GM23338 (cell line): ENCODE measurements at regions not wholly inside any gene's neighbourhood (a gene's known extent, or its start where the extent isn't known, plus 50 kb on each side); places are given as distances from the start of the nearest gene placed in this dataset.

Experiments
- ATAC-seq: fragments of 200-7000 bp; cut with Tn5 transposase; 3 replicates; pipeline ENCODE4 v1.9.1; 2020
- DNase-seq: peaks from one replicate; pipeline ENCODE4 v3.0.0-alpha.2; 2015; ENCODE audit warnings: low spot score
- H2AFZ ChIP-seq: fragments of 200-600 bp; sonication (generic); 2 replicates; pipeline ENCODE4 v1.8.0; 2016; ENCODE audit warnings: antibody characterized with exemption, mild to moderate bottlenecking, moderate library complexity
- H3F3A ChIP-seq: fragments of 200-600 bp; sonication (generic); replicated peaks from 2 replicates; pipeline ENCODE4 v1.8.0; 2017; ENCODE audit warnings: antibody characterized with exemption, mixed run types, low read depth
- H3K27ac ChIP-seq: fragments of 200-600 bp; sonication (generic); 2 replicates; pipeline ENCODE4 v1.6.1; 2016; ENCODE audit warnings: low read depth
- H3K27me3 ChIP-seq: fragments of 200-600 bp; sonication (generic); 2 replicates; pipeline ENCODE4 v1.8.0; 2016; ENCODE audit warnings: mild to moderate bottlenecking, mixed run types, moderate library complexity; ENCODE audit not compliant: insufficient read depth
- H3K36me3 ChIP-seq: fragments of 200-600 bp; sonication (generic); 2 replicates; pipeline ENCODE4 v1.8.0; 2016; ENCODE audit warnings: mild to moderate bottlenecking; ENCODE audit not compliant: insufficient read depth
- H3K4me1 ChIP-seq: fragments of 200-600 bp; sonication (generic); 2 replicates; pipeline ENCODE4 v1.8.0; 2016; ENCODE audit warnings: mild to moderate bottlenecking, moderate library complexity; ENCODE audit not compliant: insufficient read depth
- H3K4me2 ChIP-seq: fragments of 200-600 bp; sonication (generic); 2 replicates; pipeline ENCODE4 v1.7.1; 2017; ENCODE audit warnings: mixed run types
- H3K4me3 ChIP-seq: fragments of 200-600 bp; sonication (generic); 2 replicates; pipeline ENCODE4 v1.6.1; 2016; ENCODE audit warnings: mixed run types
- H3K79me2 ChIP-seq: fragments of 200-600 bp; sonication (generic); replicated peaks from 2 replicates; pipeline ENCODE4 v1.8.0; 2017; ENCODE audit warnings: mild to moderate bottlenecking; ENCODE audit not compliant: insufficient read depth
- H3K9me2 ChIP-seq: fragments of 200-600 bp; sonication (generic); 2 replicates; pipeline ENCODE4 v1.8.0; 2017; ENCODE audit not compliant: insufficient read depth
- H4K20me1 ChIP-seq: fragments of 200-600 bp; sonication (generic); replicated peaks from 2 replicates; pipeline ENCODE4 v1.8.0; 2017; ENCODE audit warnings: mild to moderate bottlenecking; ENCODE audit not compliant: insufficient read depth
- H3K27ac Mint-ChIP-seq: 2 replicates; pipeline ENCODE4 v1.8.0; 2020; ENCODE audit warnings: inconsistent platforms, mild to moderate bottlenecking, moderate library complexity, mixed read lengths
- H3K27me3 Mint-ChIP-seq: 3 replicates; pipeline ENCODE4 v1.8.0; 2022; ENCODE audit warnings: low read depth, mild to moderate bottlenecking, moderate library complexity, mixed read lengths, inconsistent platforms; ENCODE audit not compliant: insufficient read depth, poor library complexity
- H3K36me3 Mint-ChIP-seq: 3 replicates; pipeline ENCODE4 v1.8.0; 2021; ENCODE audit warnings: low read depth, mild to moderate bottlenecking, inconsistent platforms, moderate library complexity, mixed read lengths
- H3K4me1 Mint-ChIP-seq: 3 replicates; pipeline ENCODE4 v1.8.0; 2020; ENCODE audit warnings: mild to moderate bottlenecking, inconsistent platforms, mixed read lengths
- H3K4me3 Mint-ChIP-seq: 3 replicates; pipeline ENCODE4 v1.8.0; 2021; ENCODE audit warnings: moderate library complexity, mild to moderate bottlenecking, inconsistent platforms, mixed read lengths
- H3K9me3 Mint-ChIP-seq: 3 replicates; pipeline ENCODE4 v1.8.0; 2020; ENCODE audit warnings: moderate library complexity, mild to moderate bottlenecking, inconsistent platforms, mixed read lengths
- CREB1 ChIP-seq: fragments of 250-450 bp; sonication (Bioruptor Pico); IDR thresholded peaks from 2 replicates; pipeline ENCODE4 v1.5.0; 2020; ENCODE audit warnings: low read depth, mild to moderate bottlenecking, moderate library complexity
- CTCF ChIP-seq, 2 experiments: fragments of 200-600 bp in 1 of 2; sonication (generic) in 1 of 2; conservative IDR thresholded peaks; 2 replicates each; pipeline versions ENCODE4 v1.5.1 to v1.6.1; 2016 to 2017; ENCODE audit warnings: antibody characterized with exemption in 2 of 2, low read depth in 2 of 2, mild to moderate bottlenecking in 2 of 2, moderate library complexity in 1 of 2
- ETS1 ChIP-seq: IDR thresholded peaks from 2 replicates; pipeline ENCODE4 v1.6.1; 2016; ENCODE audit warnings: antibody characterized with exemption
- EZH2 ChIP-seq: fragments of 200-600 bp; sonication (generic); IDR thresholded peaks from one replicate; pipeline ENCODE4 v1.8.0; 2017; ENCODE audit warnings: antibody characterized with exemption, mild to moderate bottlenecking, low read depth; ENCODE audit not compliant: unreplicated experiment
- EZH2phosphoT487 ChIP-seq: fragments of 200-600 bp; sonication (generic); IDR thresholded peaks from one replicate; pipeline ENCODE4 v1.8.1; 2018; ENCODE audit warnings: antibody characterized with exemption; ENCODE audit not compliant: unreplicated experiment
- JUNB ChIP-seq: IDR thresholded peaks from one replicate; pipeline ENCODE4 v1.6.1; 2016; ENCODE audit warnings: antibody characterized with exemption; ENCODE audit not compliant: unreplicated experiment
- NANOG ChIP-seq: IDR thresholded peaks from 2 replicates; pipeline ENCODE4 v1.6.1; 2016; ENCODE audit warnings: antibody characterized with exemption, borderline replicate concordance
- POLR2AphosphoS5 ChIP-seq: IDR thresholded peaks from 2 replicates; pipeline ENCODE4 v1.6.1; 2016; ENCODE audit warnings: antibody characterized with exemption, low read depth
- REST ChIP-seq: IDR thresholded peaks from one replicate; pipeline ENCODE4 v1.6.1; 2018; ENCODE audit warnings: antibody characterized with exemption; ENCODE audit not compliant: unreplicated experiment
- STAT1 ChIP-seq: IDR thresholded peaks from one replicate; pipeline ENCODE4 v1.6.1; 2016; ENCODE audit warnings: antibody characterized with exemption; ENCODE audit not compliant: unreplicated experiment
- ZNF114 ChIP-seq: fragments of 250-450 bp; sonication (Bioruptor Pico); IDR thresholded peaks from 2 replicates; pipeline ENCODE4 v1.5.0; 2020; ENCODE audit warnings: mild to moderate bottlenecking, moderate library complexity
- ZNF331 ChIP-seq: fragments of 250-450 bp; sonication (Bioruptor Pico); IDR thresholded peaks from 2 replicates; pipeline ENCODE4 v1.5.0; 2020; ENCODE audit warnings: low read depth, mild to moderate bottlenecking, moderate library complexity
- TF ChIP-seq, protein P1 (sequence below): fragments of 250-450 bp; sonication (Bioruptor Pico); IDR thresholded peaks from 2 replicates; pipeline ENCODE4 v1.5.0; 2020; ENCODE audit warnings: mild to moderate bottlenecking, moderate library complexity

DNA sequence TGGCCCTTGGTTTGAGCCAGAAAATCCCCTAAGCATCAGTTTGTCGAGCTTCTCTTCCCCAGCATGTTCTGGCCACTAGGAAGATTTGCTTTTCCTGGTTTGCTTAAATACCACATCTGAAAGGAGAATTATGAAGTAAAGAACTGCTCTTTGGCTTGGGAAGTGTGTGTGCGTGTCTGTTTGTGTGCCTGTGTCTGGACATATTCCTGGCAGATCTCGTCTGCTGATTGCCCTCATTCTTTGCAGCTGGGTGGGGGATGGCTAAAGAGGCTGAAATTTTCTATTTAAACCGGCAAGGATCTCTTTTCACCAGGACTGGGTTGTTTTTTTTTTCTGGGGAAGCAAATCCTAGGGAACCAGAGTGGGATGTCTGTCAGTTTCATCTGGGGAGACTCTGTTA lies 57.3 kb upstream of the MBOAT2 start:
- no peak overlapping the region for H3K27ac Mint-ChIP-seq
- H4K20me1 ChIP-seq: no peaks in the 10 kb centered on the region
- H3K79me2 ChIP-seq: no peaks in the 10 kb centered on the region
- H3K4me3 Mint-ChIP-seq: no peak overlapping the region
- H3K4me2 ChIP-seq: no peak overlapping the region
- no peak overlapping the region for H3K27ac ChIP-seq
- ATAC-seq (no peak), DNase-seq (no peak)
- H3K27me3 ChIP-seq: no peaks in the 10 kb centered on the region
- peak overlapping the region; percentile 94; the same call in 1 of the 2 replicates for H2AFZ ChIP-seq
- H3K9me2 ChIP-seq: no peaks in the 10 kb centered on the region
- H3K4me1 ChIP-seq: no peaks in the 10 kb centered on the region
- no peaks in the 10 kb centered on the region for H3K36me3 Mint-ChIP-seq
- no peak overlapping the region for H3K4me3 ChIP-seq
- no peak for TF ChIP-seq NANOG
- TF ChIP-seq ETS1: no peak
- TF ChIP-seq EZH2phosphoT487: no peak
- no peak for TF ChIP-seq REST
- no peak for TF ChIP-seq ZNF114 (CRISPR knock-in tag)
- no peak for TF ChIP-seq ZNF331 (CRISPR knock-in tag)
- TF ChIP-seq, protein P1, sequence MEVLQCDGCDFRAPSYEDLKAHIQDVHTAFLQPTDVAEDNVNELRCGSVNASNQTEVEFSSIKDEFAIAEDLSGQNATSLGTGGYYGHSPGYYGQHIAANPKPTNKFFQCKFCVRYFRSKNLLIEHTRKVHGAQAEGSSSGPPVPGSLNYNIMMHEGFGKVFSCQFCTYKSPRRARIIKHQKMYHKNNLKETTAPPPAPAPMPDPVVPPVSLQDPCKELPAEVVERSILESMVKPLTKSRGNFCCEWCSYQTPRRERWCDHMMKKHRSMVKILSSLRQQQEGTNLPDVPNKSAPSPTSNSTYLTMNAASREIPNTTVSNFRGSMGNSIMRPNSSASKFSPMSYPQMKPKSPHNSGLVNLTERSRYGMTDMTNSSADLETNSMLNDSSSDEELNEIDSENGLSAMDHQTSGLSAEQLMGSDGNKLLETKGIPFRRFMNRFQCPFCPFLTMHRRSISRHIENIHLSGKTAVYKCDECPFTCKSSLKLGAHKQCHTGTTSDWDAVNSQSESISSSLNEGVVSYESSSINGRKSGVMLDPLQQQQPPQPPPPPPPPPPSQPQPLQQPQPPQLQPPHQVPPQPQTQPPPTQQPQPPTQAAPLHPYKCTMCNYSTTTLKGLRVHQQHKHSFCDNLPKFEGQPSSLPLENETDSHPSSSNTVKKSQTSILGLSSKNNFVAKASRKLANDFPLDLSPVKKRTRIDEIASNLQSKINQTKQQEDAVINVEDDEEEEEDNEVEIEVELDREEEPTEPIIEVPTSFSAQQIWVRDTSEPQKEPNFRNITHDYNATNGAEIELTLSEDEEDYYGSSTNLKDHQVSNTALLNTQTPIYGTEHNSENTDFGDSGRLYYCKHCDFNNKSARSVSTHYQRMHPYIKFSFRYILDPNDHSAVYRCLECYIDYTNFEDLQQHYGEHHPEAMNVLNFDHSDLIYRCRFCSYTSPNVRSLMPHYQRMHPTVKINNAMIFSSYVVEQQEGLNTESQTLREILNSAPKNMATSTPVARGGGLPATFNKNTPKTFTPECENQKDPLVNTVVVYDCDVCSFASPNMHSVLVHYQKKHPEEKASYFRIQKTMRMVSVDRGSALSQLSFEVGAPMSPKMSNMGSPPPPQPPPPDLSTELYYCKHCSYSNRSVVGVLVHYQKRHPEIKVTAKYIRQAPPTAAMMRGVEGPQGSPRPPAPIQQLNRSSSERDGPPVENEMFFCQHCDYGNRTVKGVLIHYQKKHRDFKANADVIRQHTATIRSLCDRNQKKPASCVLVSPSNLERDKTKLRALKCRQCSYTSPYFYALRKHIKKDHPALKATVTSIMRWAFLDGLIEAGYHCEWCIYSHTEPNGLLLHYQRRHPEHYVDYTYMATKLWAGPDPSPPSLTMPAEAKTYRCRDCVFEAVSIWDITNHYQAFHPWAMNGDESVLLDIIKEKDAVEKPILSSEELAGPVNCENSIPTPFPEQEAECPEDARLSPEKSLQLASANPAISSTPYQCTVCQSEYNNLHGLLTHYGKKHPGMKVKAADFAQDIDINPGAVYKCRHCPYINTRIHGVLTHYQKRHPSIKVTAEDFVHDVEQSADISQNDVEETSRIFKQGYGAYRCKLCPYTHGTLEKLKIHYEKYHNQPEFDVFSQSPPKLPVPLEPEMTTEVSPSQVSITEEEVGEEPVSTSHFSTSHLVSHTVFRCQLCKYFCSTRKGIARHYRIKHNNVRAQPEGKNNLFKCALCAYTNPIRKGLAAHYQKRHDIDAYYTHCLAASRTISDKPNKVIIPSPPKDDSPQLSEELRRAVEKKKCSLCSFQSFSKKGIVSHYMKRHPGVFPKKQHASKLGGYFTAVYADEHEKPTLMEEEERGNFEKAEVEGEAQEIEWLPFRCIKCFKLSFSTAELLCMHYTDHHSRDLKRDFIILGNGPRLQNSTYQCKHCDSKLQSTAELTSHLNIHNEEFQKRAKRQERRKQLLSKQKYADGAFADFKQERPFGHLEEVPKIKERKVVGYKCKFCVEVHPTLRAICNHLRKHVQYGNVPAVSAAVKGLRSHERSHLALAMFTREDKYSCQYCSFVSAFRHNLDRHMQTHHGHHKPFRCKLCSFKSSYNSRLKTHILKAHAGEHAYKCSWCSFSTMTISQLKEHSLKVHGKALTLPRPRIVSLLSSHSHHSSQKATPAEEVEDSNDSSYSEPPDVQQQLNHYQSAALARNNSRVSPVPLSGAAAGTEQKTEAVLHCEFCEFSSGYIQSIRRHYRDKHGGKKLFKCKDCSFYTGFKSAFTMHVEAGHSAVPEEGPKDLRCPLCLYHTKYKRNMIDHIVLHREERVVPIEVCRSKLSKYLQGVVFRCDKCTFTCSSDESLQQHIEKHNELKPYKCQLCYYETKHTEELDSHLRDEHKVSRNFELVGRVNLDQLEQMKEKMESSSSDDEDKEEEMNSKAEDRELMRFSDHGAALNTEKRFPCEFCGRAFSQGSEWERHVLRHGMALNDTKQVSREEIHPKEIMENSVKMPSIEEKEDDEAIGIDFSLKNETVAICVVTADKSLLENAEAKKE: no peak
- TF ChIP-seq CTCF (conservative IDR thresholded peaks at IDR 0.05; ENCODE audit: low read depth in 2 of 2): no peak
- no peak for TF ChIP-seq STAT1
- TF ChIP-seq POLR2AphosphoS5: no peak
- TF ChIP-seq EZH2: no peak
- no peak for TF ChIP-seq JUNB
- no peak for TF ChIP-seq CREB1 (CRISPR knock-in tag)
- H3F3A ChIP-seq: no peaks in the 10 kb centered on the region
- no peaks in the 10 kb centered on the region for H3K9me3 Mint-ChIP-seq
- H3K36me3 ChIP-seq: no peaks in the 10 kb centered on the region
- H3K4me1 Mint-ChIP-seq: no peaks in the 10 kb centered on the region
- peaks cover 1% of the 10 kb centered on the region for H3K27me3 Mint-ChIP-seq
